PC-9 (cell line): ENCODE measurements at regions not wholly inside any gene's neighbourhood (a gene's known extent, or its start where the extent isn't known, plus 50 kb on each side); places are given as distances from the start of the nearest gene placed in this dataset.
"Not testable (repeated sequence)": the region's sequence is repeated elsewhere in the genome, so short reads cannot be mapped to it uniquely, and the experiment has no call there.

ENCODE experiments used
- EZH2 ChIP-seq: fragments of 200-600 bp; sonication (generic); IDR thresholded peaks from 2 replicates; pipeline ENCODE4 v1.8.0; 2017; ENCODE audit warnings: antibody characterized with exemption, low read depth
- TF ChIP-seq, protein P1 (sequence below): fragments of 200-600 bp; sonication (generic); conservative IDR thresholded peaks from 2 replicates; pipeline ENCODE4 v1.6.1; 2017; ENCODE audit warnings: mixed run types, antibody characterized with exemption, mild to moderate bottlenecking, moderate library complexity

- TF ChIP-seq, protein P1, sequence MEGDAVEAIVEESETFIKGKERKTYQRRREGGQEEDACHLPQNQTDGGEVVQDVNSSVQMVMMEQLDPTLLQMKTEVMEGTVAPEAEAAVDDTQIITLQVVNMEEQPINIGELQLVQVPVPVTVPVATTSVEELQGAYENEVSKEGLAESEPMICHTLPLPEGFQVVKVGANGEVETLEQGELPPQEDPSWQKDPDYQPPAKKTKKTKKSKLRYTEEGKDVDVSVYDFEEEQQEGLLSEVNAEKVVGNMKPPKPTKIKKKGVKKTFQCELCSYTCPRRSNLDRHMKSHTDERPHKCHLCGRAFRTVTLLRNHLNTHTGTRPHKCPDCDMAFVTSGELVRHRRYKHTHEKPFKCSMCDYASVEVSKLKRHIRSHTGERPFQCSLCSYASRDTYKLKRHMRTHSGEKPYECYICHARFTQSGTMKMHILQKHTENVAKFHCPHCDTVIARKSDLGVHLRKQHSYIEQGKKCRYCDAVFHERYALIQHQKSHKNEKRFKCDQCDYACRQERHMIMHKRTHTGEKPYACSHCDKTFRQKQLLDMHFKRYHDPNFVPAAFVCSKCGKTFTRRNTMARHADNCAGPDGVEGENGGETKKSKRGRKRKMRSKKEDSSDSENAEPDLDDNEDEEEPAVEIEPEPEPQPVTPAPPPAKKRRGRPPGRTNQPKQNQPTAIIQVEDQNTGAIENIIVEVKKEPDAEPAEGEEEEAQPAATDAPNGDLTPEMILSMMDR, result not testable (repeated sequence)
- not testable (repeated sequence) for TF ChIP-seq EZH2
Observed at GRCh38 chr1:228626481-228626880, 108.8 kb upstream of the RHOU start.
